ENCODE measurements at regions not wholly inside any gene's neighbourhood (a gene's known extent, or its start where the extent isn't known, plus 50 kb on each side); places are given as distances from the start of the nearest gene placed in this dataset.
"Not testable (repeated sequence)": the region's sequence is repeated elsewhere in the genome, so short reads cannot be mapped to it uniquely, and the experiment has no call there.

- no peak for TF ChIP-seq CTCF (conservative IDR thresholded peaks at IDR 0.05)
Measured at GRCh38 chr5:30368064-30368463, 825.4 kb upstream of the CDH6 start.

GRCh38 chr5:30365031-30365430 is 828.5 kb upstream of the CDH6 start:
- H3K27ac ChIP-seq, result not testable (repeated sequence)

More at GRCh38 chr5:30368064-30368463, 825.4 kb upstream of the CDH6 start:
- H3K27ac ChIP-seq, result no peak overlapping the region

GRCh38 chr5:30357371-30357770 is 836.1 kb upstream of the CDH6 start:
- no peak overlapping the region for H3K27ac ChIP-seq
- no peak for TF ChIP-seq CTCF (conservative IDR thresholded peaks at IDR 0.05)

GRCh38 chr5:30355675-30356074 is 837.8 kb upstream of the CDH6 start:
- H3K27ac ChIP-seq, result no peak overlapping the region
- TF ChIP-seq CTCF (conservative IDR thresholded peaks at IDR 0.05), result no peak

GRCh38 chr5:30347858-30348257 is 845.6 kb upstream of the CDH6 start:
- no peak overlapping the region for H3K27ac ChIP-seq
- no peak for TF ChIP-seq CTCF (conservative IDR thresholded peaks at IDR 0.05)

- not testable (repeated sequence) for H3K27ac ChIP-seq
Measured at GRCh38 chr5:30345539-30346345, 847.7 kb upstream of the CDH6 start.

GRCh38 chr5:30343707-30344106 is 849.8 kb upstream of the CDH6 start:
- TF ChIP-seq CTCF (conservative IDR thresholded peaks at IDR 0.05), result no peak
- no peak overlapping the region for H3K27ac ChIP-seq

- TF ChIP-seq CTCF (conservative IDR thresholded peaks at IDR 0.05), result no peak
- no peak overlapping the region for H3K27ac ChIP-seq
Measured at GRCh38 chr5:30341466-30341865, 852.0 kb upstream of the CDH6 start.

All from VCaP (cell line).